Adipocyte (in vitro differentiated cells): ENCODE measurements at regions not wholly inside any gene's neighbourhood (a gene's known extent, or its start where the extent isn't known, plus 50 kb on each side); places are given as distances from the start of the nearest gene placed in this dataset.

ENCODE experiments used
- DNase-seq: peaks from one replicate; pipeline ENCODE4 v3.0.0-alpha.2; 2015; ENCODE audit warnings: low read depth
- H3K27me3 ChIP-seq: replicated peaks from 2 replicates; pipeline ENCODE4 v1.7.0; 2013; ENCODE audit warnings: mild to moderate bottlenecking, low read length, moderate library complexity; ENCODE audit not compliant: control insufficient read depth, insufficient read depth
- H3K36me3 ChIP-seq: 2 replicates; pipeline ENCODE4 v1.7.0; 2013; ENCODE audit warnings: low read length, mild to moderate bottlenecking, moderate library complexity; ENCODE audit not compliant: control insufficient read depth, insufficient read depth, severe bottlenecking
- H3K4me1 ChIP-seq: 2 replicates; pipeline ENCODE4 v1.7.0; 2013; ENCODE audit warnings: mild to moderate bottlenecking, low read length, moderate library complexity; ENCODE audit not compliant: control insufficient read depth, insufficient read depth
- H3K4me3 ChIP-seq: 2 replicates; pipeline ENCODE4 v1.7.0; 2013; ENCODE audit warnings: mild to moderate bottlenecking, low read length, moderate library complexity
- H3K9ac ChIP-seq: 2 replicates; pipeline ENCODE4 v1.7.0; 2013; ENCODE audit warnings: mild to moderate bottlenecking, low read length, moderate library complexity
- H3K9me3 ChIP-seq: 2 replicates; pipeline ENCODE4 v1.7.0; 2013; ENCODE audit warnings: mild to moderate bottlenecking, low read length, moderate library complexity; ENCODE audit not compliant: control insufficient read depth

DNA sequence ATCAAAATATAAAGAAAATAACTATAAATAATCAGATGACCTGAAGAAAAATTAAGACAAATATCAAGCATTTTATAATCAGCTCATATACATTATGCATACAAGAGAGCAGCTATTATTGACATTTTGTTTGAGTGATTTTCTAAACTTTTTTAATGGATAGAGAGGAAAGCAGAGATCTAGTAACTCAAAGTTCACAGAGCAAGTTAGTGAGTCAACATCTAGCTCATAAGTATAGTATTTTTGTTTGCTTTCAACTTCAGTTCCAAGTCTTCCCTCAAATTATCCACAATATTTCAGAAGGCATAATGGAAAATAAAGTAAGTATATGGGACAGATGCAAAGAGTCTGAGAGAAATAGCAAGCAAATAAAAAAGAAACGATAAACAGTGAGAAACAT, 470.1 kb upstream of the ALCAM start:
- H3K9ac ChIP-seq = no peak overlapping the region
- no peaks in the 10 kb centered on the region for H3K9me3 ChIP-seq
- no peaks in the 10 kb centered on the region for H3K4me1 ChIP-seq
- no peaks in the 10 kb centered on the region for H3K36me3 ChIP-seq
- no peak for DNase-seq
- no peak overlapping the region for H3K4me3 ChIP-seq
- H3K27me3 ChIP-seq = no peaks in the 10 kb centered on the region

- DNase-seq = no peak
- no peaks in the 10 kb centered on the region for H3K4me1 ChIP-seq
- H3K9ac ChIP-seq = no peak overlapping the region
- no peaks in the 10 kb centered on the region for H3K36me3 ChIP-seq
- H3K4me3 ChIP-seq = no peak overlapping the region
- no peaks in the 10 kb centered on the region for H3K27me3 ChIP-seq
- peaks cover 14% of the 10 kb centered on the region for H3K9me3 ChIP-seq
Measured at GRCh38 chr3:104901396-104901795, 465.3 kb upstream of the ALCAM start.

DNA sequence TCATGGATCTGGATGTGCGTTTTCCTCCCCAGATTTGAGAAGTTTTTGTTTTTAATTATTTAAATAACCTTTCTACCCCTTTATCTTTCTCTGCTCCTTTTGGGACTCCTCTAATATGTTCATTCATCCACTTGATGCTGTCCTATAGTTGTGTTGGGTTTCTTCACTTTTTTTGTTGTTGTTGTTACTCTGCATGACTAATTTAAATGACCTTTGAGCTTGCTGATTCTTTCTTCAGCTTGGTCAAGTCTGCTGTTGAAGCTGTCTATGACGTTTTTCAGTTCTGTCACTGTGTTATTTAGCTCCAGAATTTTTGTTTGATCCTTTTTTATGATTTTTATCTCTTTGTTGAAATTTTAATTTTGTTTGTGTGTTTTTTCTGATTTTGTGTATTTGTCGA, 463.6 kb upstream of the ALCAM start:
- no peak for DNase-seq
- Histone ChIP-seq H3K27me3 (no peaks in the 10 kb centered on the region), H3K4me3 (no peak overlapping the region), H3K4me1 (peaks cover 5% of the 10 kb centered on the region), H3K9me3 (peaks cover 14% of the 10 kb centered on the region), H3K36me3 (no peaks in the 10 kb centered on the region), H3K9ac (no peak overlapping the region)

GRCh38 chr3:104906001-104906639, 460.6 kb upstream of the ALCAM start:
- H3K4me3 ChIP-seq = no peak overlapping the region
- peaks cover 17% of the 10 kb centered on the region for H3K4me1 ChIP-seq
- H3K9me3 ChIP-seq = peaks cover 14% of the 10 kb centered on the region

DNA sequence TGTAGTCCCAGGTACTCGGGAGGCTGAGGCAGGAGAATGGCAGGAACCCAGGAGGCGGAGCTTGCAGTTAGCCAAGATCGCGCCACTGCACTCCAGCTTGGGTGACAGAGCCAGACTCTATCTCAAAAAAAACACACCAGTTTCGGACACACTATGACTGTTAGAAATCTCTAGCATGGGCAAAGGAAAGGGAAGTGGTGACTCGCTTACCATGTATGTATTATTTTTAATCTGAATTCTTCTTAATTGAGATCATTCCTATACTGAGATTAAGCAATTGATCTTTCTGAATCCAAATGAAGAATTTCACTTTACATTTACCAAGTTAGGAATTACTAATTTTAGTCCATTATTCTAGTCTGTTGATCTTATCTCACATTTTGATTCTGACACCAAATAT, 459.2 kb upstream of the ALCAM start:
- Histone ChIP-seq H3K36me3 (no peaks in the 10 kb centered on the region), H3K9ac (peak overlapping the region; percentile 55), H3K27me3 (no peaks in the 10 kb centered on the region), H3K4me1 (peaks cover 17% of the 10 kb centered on the region), H3K9me3 (peaks cover 11% of the 10 kb centered on the region), H3K4me3 (no peak overlapping the region)
- DNase-seq = peak; percentile 80

More at GRCh38 chr3:104906001-104906639, 460.6 kb upstream of the ALCAM start:
- no peaks in the 10 kb centered on the region for H3K36me3 ChIP-seq
- DNase-seq = no peak
- no peak overlapping the region for H3K9ac ChIP-seq
- H3K27me3 ChIP-seq = no peaks in the 10 kb centered on the region

GRCh38 chr3:104908761-104909160, 457.9 kb upstream of the ALCAM start:
- peak overlapping the region; percentile 42 for H3K9ac ChIP-seq
- no peaks in the 10 kb centered on the region for H3K9me3 ChIP-seq
- DNase-seq = no peak
- peaks cover 17% of the 10 kb centered on the region for H3K4me1 ChIP-seq
- no peak overlapping the region for H3K4me3 ChIP-seq
- H3K36me3 ChIP-seq = no peaks in the 10 kb centered on the region
- no peaks in the 10 kb centered on the region for H3K27me3 ChIP-seq

DNA sequence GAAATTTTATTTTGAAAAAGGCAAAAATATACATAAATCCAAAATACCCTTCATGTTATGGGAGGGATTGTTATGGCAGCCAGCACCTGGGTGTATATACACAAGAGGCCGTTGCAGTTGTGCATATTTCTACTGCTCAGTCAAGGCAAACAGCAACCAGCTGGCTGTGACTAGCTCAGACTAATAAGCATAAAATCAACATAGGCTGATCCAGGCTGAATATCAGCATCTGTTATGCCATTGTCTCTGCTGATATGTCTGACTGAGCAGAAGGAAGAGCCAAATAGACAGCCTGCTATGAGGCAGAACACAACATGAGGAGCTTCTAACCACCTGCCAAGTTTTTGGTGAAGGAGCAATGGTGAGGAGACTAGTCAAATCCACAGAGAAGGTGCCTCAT, 457.5 kb upstream of the ALCAM start:
- DNase-seq = peak; percentile 75
- peak overlapping the region; percentile 44 for H3K9ac ChIP-seq

GRCh38 chr3:104909721-104910120, 457.0 kb upstream of the ALCAM start:
- Histone ChIP-seq H3K4me3 (peak overlapping the region; percentile 39), H3K4me1 (peaks cover 17% of the 10 kb centered on the region), H3K36me3 (no peaks in the 10 kb centered on the region), H3K27me3 (no peaks in the 10 kb centered on the region), H3K9me3 (no peaks in the 10 kb centered on the region), H3K9ac (peak overlapping the region; percentile 44)
- DNase-seq = no peak

More for the DNA sequence above, 457.5 kb upstream of the ALCAM start:
- Histone ChIP-seq H3K9me3 (no peaks in the 10 kb centered on the region), H3K4me3 (peak overlapping the region; percentile 39), H3K4me1 (peaks cover 17% of the 10 kb centered on the region), H3K36me3 (no peaks in the 10 kb centered on the region), H3K27me3 (no peaks in the 10 kb centered on the region)

DNA sequence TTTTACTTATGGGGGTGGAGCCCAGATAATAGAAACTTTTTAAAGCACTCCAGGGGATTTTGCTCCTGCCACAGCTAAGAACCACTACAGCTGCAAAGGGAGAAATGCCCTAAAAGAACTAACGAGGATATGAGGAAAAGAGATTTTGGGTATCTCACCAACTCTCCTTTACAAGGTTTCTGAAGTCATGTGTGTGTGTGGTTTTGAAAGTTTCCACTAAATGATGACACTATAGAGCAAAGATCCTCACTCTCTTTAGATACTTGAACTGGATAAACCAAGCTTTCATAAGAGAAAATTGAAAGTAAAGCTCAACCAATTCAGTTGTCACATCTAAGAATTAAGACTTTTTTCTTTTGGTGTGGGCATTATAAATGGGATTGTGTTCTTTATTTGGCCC, 455.3 kb upstream of the ALCAM start:
- Histone ChIP-seq H3K4me3 (no peak overlapping the region), H3K36me3 (no peaks in the 10 kb centered on the region), H3K9ac (no peak overlapping the region), H3K4me1 (peaks cover 17% of the 10 kb centered on the region), H3K27me3 (no peaks in the 10 kb centered on the region), H3K9me3 (no peaks in the 10 kb centered on the region)
- no peak for DNase-seq

GRCh38 chr3:104916971-104917370, 449.7 kb upstream of the ALCAM start:
- Histone ChIP-seq H3K4me3 (no peak overlapping the region), H3K36me3 (no peaks in the 10 kb centered on the region), H3K9me3 (peaks cover 4% of the 10 kb centered on the region), H3K4me1 (no peaks in the 10 kb centered on the region), H3K27me3 (no peaks in the 10 kb centered on the region), H3K9ac (no peak overlapping the region)
- DNase-seq = peak; percentile 29

GRCh38 chr3:104920512-104920911, 446.2 kb upstream of the ALCAM start:
- no peaks in the 10 kb centered on the region for H3K4me1 ChIP-seq
- H3K36me3 ChIP-seq = no peaks in the 10 kb centered on the region
- no peak overlapping the region for H3K4me3 ChIP-seq
- H3K9ac ChIP-seq = no peak overlapping the region
- DNase-seq = no peak
- H3K27me3 ChIP-seq = no peaks in the 10 kb centered on the region
- H3K9me3 ChIP-seq = peaks cover 4% of the 10 kb centered on the region

GRCh38 chr3:104933972-104934371, 432.7 kb upstream of the ALCAM start:
- Histone ChIP-seq H3K9me3 (no peaks in the 10 kb centered on the region), H3K4me3 (no peak overlapping the region), H3K27me3 (no peaks in the 10 kb centered on the region), H3K36me3 (no peaks in the 10 kb centered on the region), H3K4me1 (no peaks in the 10 kb centered on the region), H3K9ac (no peak overlapping the region)
- DNase-seq = no peak
